ENCODE measurements at regions not wholly inside any gene's neighbourhood (a gene's known extent, or its start where the extent isn't known, plus 50 kb on each side); places are given as distances from the start of the nearest gene placed in this dataset.
"Not testable (repeated sequence)": the region's sequence is repeated elsewhere in the genome, so short reads cannot be mapped to it uniquely, and the experiment has no call there.

DNA sequence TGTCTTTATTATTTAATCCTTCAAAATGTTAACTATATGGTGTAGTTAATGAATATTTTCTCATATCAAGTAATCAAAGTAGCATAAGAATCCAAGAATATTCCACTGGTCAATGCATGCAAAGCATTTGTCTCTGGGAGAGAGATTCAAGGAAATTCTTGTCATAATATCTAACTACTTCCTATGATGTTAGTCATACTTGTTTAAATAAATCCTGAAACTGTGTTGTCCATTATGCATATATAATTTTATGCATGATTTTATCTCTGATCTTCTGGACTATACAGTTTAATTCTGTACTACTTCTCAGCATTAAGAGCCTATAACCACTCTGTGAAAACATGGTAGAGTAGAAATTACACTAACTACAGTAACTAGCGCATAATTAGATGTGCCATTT lies 388.3 kb downstream of the NR4A2 start:
- H3K9me3 Mint-ChIP-seq = peaks cover 1 to 27% (median 8%) of the 10 kb centered on the region in 6 donors
- no peaks in the 10 kb centered on the region for H3K36me3 Mint-ChIP-seq
- no peak for DNase-seq
- H3K4me3 Mint-ChIP-seq = no peak overlapping the region
- no peaks in the 10 kb centered on the region for H3K27me3 Mint-ChIP-seq (ENCODE audit: low read depth in 3 of 3)
- no peaks in the 10 kb centered on the region for H3K4me1 Mint-ChIP-seq
- no peak overlapping the region for H3K27ac Mint-ChIP-seq

DNA sequence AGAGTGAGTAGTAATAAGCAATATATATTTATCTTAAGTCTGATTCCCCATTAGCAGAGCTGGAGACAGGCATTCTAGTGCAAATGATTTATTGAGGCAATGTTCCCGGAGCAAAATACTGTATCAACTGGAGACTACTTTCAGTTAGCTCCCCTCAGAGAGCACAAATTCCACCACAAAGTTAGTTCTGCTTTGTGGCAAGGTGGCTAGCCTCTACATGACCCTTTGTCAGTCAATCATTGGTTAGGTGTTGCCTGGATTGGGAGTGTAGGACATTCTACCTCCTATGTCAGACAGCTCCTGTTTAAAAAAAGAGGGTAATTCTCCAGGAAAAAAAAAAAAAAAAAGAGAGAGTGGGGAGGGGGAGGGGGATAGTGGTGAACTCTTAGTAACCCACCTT lies 402.2 kb downstream of the NR4A2 start:
- Mint-ChIP-seq H3K4me1 (no peaks in the 10 kb centered on the region), H3K27me3 (ENCODE audit: low read depth in 3 of 3) (no peaks in the 10 kb centered on the region), H3K4me3 (no peak overlapping the region), H3K9me3 (peaks cover 0 to 17% (median 10%) of the 10 kb centered on the region in 6 donors), H3K27ac (no peak overlapping the region), H3K36me3 (no peaks in the 10 kb centered on the region)
- no peak for DNase-seq

DNA sequence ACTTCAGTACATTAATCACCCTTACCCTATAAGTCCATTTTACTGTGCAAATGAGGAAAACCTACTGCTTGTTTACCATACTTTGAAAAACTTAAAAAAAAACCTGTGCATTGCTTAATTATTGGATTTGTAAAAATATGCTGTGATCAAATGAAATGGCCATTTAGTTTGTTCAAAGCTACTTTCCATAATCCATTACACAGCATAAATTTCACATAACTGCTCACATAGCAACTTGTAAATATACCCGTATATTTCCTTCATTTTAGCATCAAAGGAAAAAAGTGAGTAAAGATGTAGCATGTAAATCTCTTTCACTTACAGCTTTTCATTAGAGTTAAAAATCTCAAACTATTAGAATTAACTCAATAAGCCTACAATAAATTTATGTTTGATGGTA lies 415.1 kb downstream of the NR4A2 start:
- H3K27me3 Mint-ChIP-seq (ENCODE audit: low read depth in 3 of 3) = no peaks in the 10 kb centered on the region
- peaks cover 0 to 8% (median 1%) of the 10 kb centered on the region in 6 donors for H3K9me3 Mint-ChIP-seq
- H3K4me3 Mint-ChIP-seq = no peak overlapping the region
- no peak overlapping the region for H3K27ac Mint-ChIP-seq
- no peaks in the 10 kb centered on the region for H3K36me3 Mint-ChIP-seq
- no peaks in the 10 kb centered on the region for H3K4me1 Mint-ChIP-seq
- DNase-seq = no peak

DNA sequence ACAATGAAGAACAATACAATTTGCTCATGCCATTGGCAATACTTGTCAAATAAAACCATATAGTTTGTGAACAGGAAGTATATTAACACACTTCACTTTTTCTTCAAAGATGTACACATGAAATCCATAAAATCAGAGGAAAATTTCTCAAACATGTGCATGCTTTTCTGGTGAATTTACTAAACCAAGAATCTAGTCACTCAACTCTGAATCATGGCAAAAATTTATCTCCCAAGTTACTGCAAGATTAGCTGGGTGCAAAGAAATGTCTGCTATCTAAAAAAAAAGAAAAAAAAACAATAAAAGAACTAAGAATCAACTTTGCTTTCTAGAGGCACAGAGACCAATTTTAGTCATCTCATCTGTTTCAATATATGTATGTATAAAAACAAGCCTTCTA lies 419.2 kb downstream of the NR4A2 start:
- Mint-ChIP-seq H3K9me3 (peaks cover 0 to 7% (median 1%) of the 10 kb centered on the region in 6 donors), H3K4me3 (no peak overlapping the region), H3K4me1 (no peaks in the 10 kb centered on the region), H3K36me3 (no peaks in the 10 kb centered on the region), H3K27ac (no peak overlapping the region), H3K27me3 (ENCODE audit: low read depth in 3 of 3) (no peaks in the 10 kb centered on the region)
- no peak for DNase-seq

DNA sequence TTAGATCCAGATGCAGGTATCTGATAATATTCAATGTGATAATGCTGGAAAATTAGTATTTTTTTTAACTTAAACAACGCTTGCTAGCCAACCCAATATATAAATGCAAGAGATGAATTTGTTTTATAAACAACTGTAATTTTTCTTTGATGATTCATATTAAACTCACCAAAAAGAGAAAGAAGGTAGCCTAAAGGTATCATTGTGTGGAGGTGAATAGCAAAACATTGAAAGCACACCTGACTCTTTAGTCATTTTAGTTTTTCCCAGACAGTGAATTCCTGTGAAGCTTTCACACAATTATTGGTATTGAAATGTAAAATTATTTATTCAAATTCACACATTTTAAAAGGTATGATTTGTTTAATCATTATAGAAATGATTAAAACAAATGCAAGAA lies 424.0 kb downstream of the NR4A2 start:
- no peaks in the 10 kb centered on the region for H3K27me3 Mint-ChIP-seq (ENCODE audit: low read depth in 3 of 3)

DNA sequence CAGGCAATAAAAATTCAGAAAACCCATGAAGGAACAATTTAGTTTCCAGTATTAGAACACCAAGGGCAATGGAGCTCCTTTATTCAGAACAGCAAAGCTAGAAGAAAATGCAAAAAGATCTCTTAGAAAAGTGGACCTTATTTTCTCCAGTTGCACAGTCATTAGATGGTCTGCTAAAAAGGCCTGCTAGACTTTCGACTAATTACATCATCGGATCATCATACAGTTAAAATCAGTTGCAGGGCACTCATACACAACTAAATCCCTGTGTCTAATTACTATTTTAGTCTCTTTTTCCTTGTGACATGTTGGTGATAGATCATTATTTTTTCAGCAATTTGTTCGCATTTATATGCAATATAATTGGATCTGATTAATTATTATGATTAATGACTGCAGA lies 425.3 kb downstream of the NR4A2 start:
- Mint-ChIP-seq H3K4me1 (no peaks in the 10 kb centered on the region), H3K27me3 (ENCODE audit: low read depth in 3 of 3) (no peaks in the 10 kb centered on the region), H3K36me3 (no peaks in the 10 kb centered on the region), H3K9me3 (peaks cover 0 to 5% (median 0%) of the 10 kb centered on the region in 6 donors), H3K27ac (no peak overlapping the region), H3K4me3 (no peak overlapping the region)
- DNase-seq = no peak

More for the DNA sequence above, 424.0 kb downstream of the NR4A2 start:
- Mint-ChIP-seq H3K4me1 (no peaks in the 10 kb centered on the region), H3K9me3 (peaks cover 0 to 7% (median 0%) of the 10 kb centered on the region in 6 donors), H3K27ac (no peak overlapping the region), H3K4me3 (no peak overlapping the region), H3K36me3 (no peaks in the 10 kb centered on the region)
- no peak for DNase-seq

DNA sequence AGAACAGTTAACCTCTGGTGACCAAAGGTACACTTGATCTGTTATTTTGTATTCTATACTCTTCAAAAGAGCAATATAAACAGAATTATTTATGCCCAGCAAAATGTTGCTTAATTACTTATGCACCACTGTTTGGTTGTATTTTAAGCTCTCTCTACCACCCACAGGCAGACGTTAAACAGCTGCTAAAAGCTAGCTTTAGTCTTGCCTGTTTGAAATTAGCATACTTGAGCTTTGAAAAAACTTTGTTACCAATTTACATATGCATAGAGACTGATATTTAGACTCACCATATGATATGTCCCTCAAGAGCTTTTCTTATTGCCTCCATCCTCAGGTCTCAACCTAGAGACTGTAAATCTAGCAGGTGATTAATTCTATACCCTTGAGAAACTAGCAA lies 426.9 kb downstream of the NR4A2 start:
- peaks cover 0 to 5% (median 1%) of the 10 kb centered on the region in 6 donors for H3K9me3 Mint-ChIP-seq

DNA sequence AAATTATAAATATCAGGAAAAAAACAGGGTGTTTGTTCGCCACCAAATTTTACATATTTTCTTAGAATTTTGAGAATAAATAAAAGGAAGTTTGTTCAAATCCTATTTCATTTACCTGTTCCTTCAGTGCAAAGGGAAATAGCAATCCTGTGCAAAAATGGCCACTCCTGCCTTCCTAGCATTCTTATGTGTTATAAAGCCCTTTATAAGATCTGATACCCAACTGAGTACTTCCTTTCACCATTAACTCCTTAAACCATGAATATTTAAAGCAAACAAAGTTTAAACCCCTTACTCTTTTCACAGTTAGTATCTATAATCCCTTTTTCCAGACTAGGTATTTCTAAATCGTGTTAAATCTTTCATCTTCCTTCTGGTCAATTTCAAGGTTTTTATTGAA lies 427.8 kb downstream of the NR4A2 start:
- peaks cover 0 to 5% (median 3%) of the 10 kb centered on the region in 6 donors for H3K9me3 Mint-ChIP-seq
- H3K27ac Mint-ChIP-seq = no peak overlapping the region
- no peak overlapping the region for H3K4me3 Mint-ChIP-seq
- no peaks in the 10 kb centered on the region for H3K36me3 Mint-ChIP-seq
- no peaks in the 10 kb centered on the region for H3K27me3 Mint-ChIP-seq (ENCODE audit: low read depth in 3 of 3)
- no peak for DNase-seq
- no peaks in the 10 kb centered on the region for H3K4me1 Mint-ChIP-seq

More for the DNA sequence above, 426.9 kb downstream of the NR4A2 start:
- H3K4me1 Mint-ChIP-seq = no peaks in the 10 kb centered on the region
- no peak for DNase-seq
- H3K4me3 Mint-ChIP-seq = no peak overlapping the region
- H3K27ac Mint-ChIP-seq = no peak overlapping the region
- no peaks in the 10 kb centered on the region for H3K27me3 Mint-ChIP-seq (ENCODE audit: low read depth in 3 of 3)
- H3K36me3 Mint-ChIP-seq = no peaks in the 10 kb centered on the region

DNA sequence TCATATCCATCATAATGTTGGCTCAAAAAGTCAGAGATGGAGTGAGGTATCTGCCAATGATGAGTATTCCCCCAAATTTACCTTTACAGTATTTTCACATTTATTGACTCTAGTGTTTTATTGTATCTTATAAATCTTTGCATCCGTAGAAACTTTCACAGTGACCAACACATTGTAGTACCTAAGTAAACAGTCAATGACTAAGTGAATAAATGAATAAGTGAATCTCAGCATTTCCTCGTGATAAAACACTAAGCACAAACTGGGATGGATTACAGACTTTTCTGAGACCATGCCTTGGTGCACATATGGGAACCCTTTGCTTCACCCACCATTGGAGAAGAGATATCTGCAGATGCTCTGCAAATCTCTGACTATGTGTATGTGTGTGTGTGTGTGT lies 429.9 kb downstream of the NR4A2 start:
- Mint-ChIP-seq H3K4me3 (no peak overlapping the region), H3K4me1 (no peaks in the 10 kb centered on the region), H3K27me3 (ENCODE audit: low read depth in 3 of 3) (no peaks in the 10 kb centered on the region), H3K9me3 (peaks cover 0 to 6% (median 2%) of the 10 kb centered on the region in 6 donors), H3K27ac (no peak overlapping the region), H3K36me3 (no peaks in the 10 kb centered on the region)
- DNase-seq = no peak

DNA sequence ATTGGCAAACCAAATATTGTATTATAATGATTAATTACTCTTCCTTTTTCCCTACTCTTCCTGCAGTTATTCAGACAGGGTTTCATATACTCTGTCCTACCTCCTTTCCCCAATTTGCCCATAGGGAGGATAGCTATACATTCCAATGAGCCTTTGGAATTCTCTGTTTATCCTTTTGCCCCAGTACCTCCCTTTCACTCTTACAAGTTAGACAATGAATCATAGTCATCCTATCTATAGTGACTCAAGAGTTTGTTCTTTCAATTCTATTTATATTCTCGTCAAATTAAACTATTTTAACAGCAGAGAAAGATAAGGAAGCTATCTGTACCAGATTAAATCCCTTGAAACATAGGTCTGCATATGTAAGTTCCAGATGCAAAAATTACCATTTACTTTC lies 437.5 kb downstream of the NR4A2 start:
- H3K4me3 Mint-ChIP-seq = no peak overlapping the region
- H3K27ac Mint-ChIP-seq = no peak overlapping the region
- H3K27me3 Mint-ChIP-seq (ENCODE audit: low read depth in 3 of 3) = no peaks in the 10 kb centered on the region
- peaks cover 6 to 16% (median 12%) of the 10 kb centered on the region in 6 donors for H3K9me3 Mint-ChIP-seq
- H3K36me3 Mint-ChIP-seq = peaks cover 0 to 3% (median 0%) of the 10 kb centered on the region in 3 donors
- no peak for DNase-seq
- H3K4me1 Mint-ChIP-seq = no peaks in the 10 kb centered on the region

DNA sequence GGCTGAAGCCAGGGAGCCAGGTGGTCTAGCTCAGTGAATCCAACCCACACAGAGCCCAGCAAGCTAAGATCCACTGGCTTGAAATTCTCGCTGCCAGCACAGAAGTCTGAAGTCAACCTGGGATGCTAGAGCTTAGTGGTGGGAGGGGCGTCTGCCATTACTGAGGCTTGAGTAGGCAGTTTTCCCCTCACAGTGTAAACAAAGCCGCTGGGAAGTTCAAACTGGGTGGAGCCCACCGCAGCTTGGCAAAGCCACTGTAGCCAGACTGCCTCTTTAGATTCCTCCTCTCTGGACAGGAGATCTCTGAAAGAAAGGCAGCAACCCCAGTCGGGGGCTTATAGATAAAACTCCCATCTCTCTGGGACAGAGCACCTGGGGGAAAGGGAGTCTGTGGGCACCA lies 452.1 kb downstream of the NR4A2 start:
- H3K9me3 Mint-ChIP-seq = peaks cover 18 to 58% (median 29%) of the 10 kb centered on the region in 6 donors
- DNase-seq; H3K27me3 Mint-ChIP-seq (ENCODE audit: low read depth in 3 of 3); H3K36me3 Mint-ChIP-seq; H3K4me3 Mint-ChIP-seq; H3K4me1 Mint-ChIP-seq; H3K27ac Mint-ChIP-seq: not testable (repeated sequence)

DNA sequence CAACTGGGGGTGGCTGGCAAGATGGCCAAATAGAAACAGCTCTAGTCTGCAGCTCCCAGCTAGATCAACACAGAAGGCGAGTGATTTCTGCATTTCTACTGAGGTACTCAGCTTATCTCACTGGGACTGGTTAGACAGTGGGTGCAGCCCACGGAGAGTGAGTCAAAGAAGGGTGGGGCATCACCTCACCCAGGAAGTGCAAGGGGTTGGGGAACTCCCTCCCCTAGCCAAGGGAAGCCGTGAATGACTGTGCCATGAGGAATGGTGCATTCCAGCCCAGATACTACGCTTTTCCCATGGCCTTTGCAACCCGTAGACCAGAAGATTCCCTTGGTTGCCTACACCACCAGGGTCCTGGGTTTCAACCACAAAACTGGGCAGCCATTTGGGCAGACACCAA lies 452.6 kb downstream of the NR4A2 start:
- not testable (repeated sequence) for DNase-seq; H3K4me3 Mint-ChIP-seq; H3K27me3 Mint-ChIP-seq (ENCODE audit: low read depth in 3 of 3); H3K36me3 Mint-ChIP-seq; H3K4me1 Mint-ChIP-seq; H3K27ac Mint-ChIP-seq
- H3K9me3 Mint-ChIP-seq = peaks cover 18 to 58% (median 27%) of the 10 kb centered on the region in 6 donors

DNA sequence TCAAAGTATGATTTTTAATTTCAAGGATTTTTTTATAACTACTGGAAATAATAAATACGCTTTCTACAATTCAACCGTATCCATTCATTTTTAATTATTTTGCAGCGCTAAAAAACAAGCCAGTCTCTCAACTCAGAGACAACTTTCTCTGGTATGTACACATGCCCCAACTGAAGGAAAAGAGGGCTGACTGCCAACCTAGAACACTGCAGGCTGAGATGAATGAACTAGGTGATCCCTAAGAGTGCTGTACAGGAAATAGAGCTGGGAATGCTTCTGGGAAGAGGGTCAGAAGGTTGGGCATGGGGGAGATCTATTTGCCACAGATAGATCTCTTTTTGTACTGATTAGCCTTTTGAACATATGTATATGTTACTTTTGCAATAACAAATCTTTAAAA lies 460.1 kb downstream of the NR4A2 start:
- Mint-ChIP-seq H3K4me1 (no peaks in the 10 kb centered on the region), H3K27me3 (ENCODE audit: low read depth in 3 of 3) (peaks cover 0 to 2% (median 0%) of the 10 kb centered on the region in 3 donors), H3K4me3 (no peak overlapping the region), H3K27ac (no peak overlapping the region), H3K9me3 (peaks cover 11 to 46% (median 24%) of the 10 kb centered on the region in 6 donors), H3K36me3 (peaks cover 0 to 6% (median 0%) of the 10 kb centered on the region in 3 donors)
- DNase-seq = no peak

DNA sequence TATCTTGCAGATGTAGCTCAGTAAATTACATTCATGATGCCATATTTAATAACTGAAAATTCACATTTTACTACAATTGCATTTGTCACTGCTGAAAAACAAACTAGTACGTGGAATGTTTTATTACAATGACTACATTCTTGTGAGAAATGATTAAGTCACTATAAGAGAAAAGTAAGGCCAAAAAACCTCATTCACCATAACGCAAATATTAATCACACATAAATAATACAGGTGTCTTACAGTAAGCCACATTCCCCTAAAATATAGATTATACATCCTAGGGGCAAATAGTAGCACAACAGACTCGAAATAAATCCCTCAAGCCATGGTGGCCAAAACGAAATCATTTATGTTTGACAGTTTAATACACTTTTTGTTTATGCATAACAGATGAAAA lies 460.6 kb downstream of the NR4A2 start:
- Mint-ChIP-seq H3K27ac (no peak overlapping the region), H3K27me3 (ENCODE audit: low read depth in 3 of 3) (peaks cover 0 to 2% (median 0%) of the 10 kb centered on the region in 3 donors), H3K4me1 (no peaks in the 10 kb centered on the region), H3K9me3 (peaks cover 11 to 46% (median 24%) of the 10 kb centered on the region in 6 donors), H3K36me3 (peaks cover 0 to 6% (median 0%) of the 10 kb centered on the region in 3 donors), H3K4me3 (no peak overlapping the region)
- DNase-seq = no peak

DNA sequence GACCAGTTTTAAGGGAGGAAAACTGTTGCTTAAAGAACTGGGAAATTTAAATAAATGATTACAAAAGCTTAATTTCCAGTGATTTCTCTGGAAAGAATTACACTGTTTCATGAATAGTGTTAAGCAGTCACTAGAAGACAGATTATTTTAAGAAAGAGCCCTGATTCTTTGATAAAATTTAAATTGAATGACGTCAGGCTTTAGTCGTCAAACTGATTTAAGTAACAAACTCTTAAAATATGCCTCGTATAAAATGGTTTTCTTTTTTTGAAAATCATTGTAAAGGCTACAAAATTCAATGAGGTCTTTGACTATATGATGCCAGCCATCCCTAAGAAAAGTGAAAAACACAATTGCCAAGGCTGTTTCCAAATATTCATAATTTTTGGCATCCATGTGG lies 465.0 kb downstream of the NR4A2 start:
- Mint-ChIP-seq H3K36me3 (no peaks in the 10 kb centered on the region), H3K4me1 (no peaks in the 10 kb centered on the region), H3K27me3 (ENCODE audit: low read depth in 3 of 3) (no peaks in the 10 kb centered on the region), H3K27ac (no peak overlapping the region), H3K4me3 (no peak overlapping the region), H3K9me3 (peaks cover 1 to 17% (median 2%) of the 10 kb centered on the region in 6 donors)
- DNase-seq = no peak

Measured in immature natural killer cell (primary cell).